OCI-LY3 (cell line): ENCODE measurements at regions not wholly inside any gene's neighbourhood (a gene's known extent, or its start where the extent isn't known, plus 50 kb on each side); places are given as distances from the start of the nearest gene placed in this dataset.

Experiments
- EZH2phosphoT487 ChIP-seq: fragments of 200-600 bp; shearing (Covaris generic); IDR thresholded peaks from 2 replicates; pipeline ENCODE4 v1.6.1; 2018; ENCODE audit warnings: antibody characterized with exemption, mixed run types, low read depth
- TF ChIP-seq, protein P1 (sequence below): fragments of 200-600, 300-600 bp; sonication (generic); IDR thresholded peaks from 2 replicates; pipeline ENCODE4 v1.5.1; 2014; ENCODE audit warnings: antibody characterized with exemption, low read length, low read depth

DNA sequence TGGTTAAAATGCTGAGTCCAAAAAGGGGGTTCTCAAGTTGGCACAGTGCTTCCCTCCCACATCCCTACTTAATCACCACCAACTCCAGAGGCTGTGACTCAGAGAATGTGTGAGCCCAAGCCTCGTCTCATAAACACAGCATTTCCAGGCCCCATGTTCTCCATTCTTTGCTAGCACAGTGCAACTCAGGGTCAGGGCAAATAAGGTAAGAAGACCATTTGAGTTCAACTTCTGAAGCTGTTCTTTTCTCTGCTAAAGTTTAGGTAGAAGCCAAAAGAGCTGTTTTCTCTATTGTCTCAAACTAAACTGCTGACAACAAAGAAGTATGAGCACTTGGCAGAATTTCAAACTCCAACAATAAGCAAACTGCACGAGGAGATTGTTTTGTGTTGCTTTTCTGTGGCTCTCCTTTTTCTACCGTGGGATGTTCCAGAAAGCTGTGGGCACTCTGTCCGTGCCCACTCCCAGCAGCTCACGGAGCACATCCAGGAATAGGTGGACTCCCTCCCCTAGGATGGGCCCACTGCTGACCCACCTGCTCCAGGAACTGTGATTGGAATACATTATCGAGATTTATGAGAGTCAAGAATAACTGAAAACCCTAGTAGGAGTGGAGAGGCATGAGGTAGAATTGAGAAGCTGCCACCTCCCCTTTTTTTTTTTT lies 494.3 kb downstream of the COG6 start:
- TF ChIP-seq, protein P1, sequence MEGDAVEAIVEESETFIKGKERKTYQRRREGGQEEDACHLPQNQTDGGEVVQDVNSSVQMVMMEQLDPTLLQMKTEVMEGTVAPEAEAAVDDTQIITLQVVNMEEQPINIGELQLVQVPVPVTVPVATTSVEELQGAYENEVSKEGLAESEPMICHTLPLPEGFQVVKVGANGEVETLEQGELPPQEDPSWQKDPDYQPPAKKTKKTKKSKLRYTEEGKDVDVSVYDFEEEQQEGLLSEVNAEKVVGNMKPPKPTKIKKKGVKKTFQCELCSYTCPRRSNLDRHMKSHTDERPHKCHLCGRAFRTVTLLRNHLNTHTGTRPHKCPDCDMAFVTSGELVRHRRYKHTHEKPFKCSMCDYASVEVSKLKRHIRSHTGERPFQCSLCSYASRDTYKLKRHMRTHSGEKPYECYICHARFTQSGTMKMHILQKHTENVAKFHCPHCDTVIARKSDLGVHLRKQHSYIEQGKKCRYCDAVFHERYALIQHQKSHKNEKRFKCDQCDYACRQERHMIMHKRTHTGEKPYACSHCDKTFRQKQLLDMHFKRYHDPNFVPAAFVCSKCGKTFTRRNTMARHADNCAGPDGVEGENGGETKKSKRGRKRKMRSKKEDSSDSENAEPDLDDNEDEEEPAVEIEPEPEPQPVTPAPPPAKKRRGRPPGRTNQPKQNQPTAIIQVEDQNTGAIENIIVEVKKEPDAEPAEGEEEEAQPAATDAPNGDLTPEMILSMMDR: no peak
- no peak for TF ChIP-seq EZH2phosphoT487
